GM19455 (cell line): ENCODE measurements at regions not wholly inside any gene's neighbourhood (a gene's known extent, or its start where the extent isn't known, plus 50 kb on each side); places are given as distances from the start of the nearest gene placed in this dataset.
"Not testable (repeated sequence)": the region's sequence is repeated elsewhere in the genome, so short reads cannot be mapped to it uniquely, and the experiment has no call there.

Experiments used
- ATAC-seq: cut with Tn5 transposase; IDR thresholded peaks from one replicate; pipeline ENCODE4 v1.9.1; 2021; ENCODE audit not compliant: unreplicated experiment

- ATAC-seq, result no peak
Measured at GRCh38 chr11:106480581-106481190, 403.2 kb downstream of the AASDHPPT start.

- no peak for ATAC-seq
Measured at GRCh38 chr11:106482917-106483785, 405.7 kb downstream of the AASDHPPT start.

- no peak for ATAC-seq
Measured at GRCh38 chr11:106491751-106492150, 414.3 kb downstream of the AASDHPPT start.

- ATAC-seq, result no peak
Measured at GRCh38 chr11:106493751-106494150, 416.3 kb downstream of the AASDHPPT start.

GRCh38 chr11:106495046-106495445, 417.6 kb downstream of the AASDHPPT start:
- no peak for ATAC-seq

GRCh38 chr11:106496677-106497076, 419.2 kb downstream of the AASDHPPT start:
- ATAC-seq, result no peak

- no peak for ATAC-seq
Measured at GRCh38 chr11:106497321-106497720, 419.9 kb downstream of the AASDHPPT start.

- no peak for ATAC-seq
Measured at GRCh38 chr11:106497822-106498221, 420.4 kb downstream of the AASDHPPT start.

GRCh38 chr11:106503901-106504300, 426.4 kb downstream of the AASDHPPT start:
- ATAC-seq, result no peak

GRCh38 chr11:106507645-106508306, 430.3 kb downstream of the AASDHPPT start:
- ATAC-seq, result no peak

GRCh38 chr11:106514706-106515105, 437.2 kb downstream of the AASDHPPT start:
- ATAC-seq, result no peak

- ATAC-seq, result no peak
Measured at GRCh38 chr11:106517426-106517825, 440.0 kb downstream of the AASDHPPT start.

GRCh38 chr11:106520146-106520912, 442.9 kb downstream of the AASDHPPT start:
- no peak for ATAC-seq

- no peak for ATAC-seq
Measured at GRCh38 chr11:106520920-106521319, 443.5 kb downstream of the AASDHPPT start.

GRCh38 chr11:106523171-106523570, 445.7 kb downstream of the AASDHPPT start:
- no peak for ATAC-seq

GRCh38 chr11:106523921-106524320, 446.5 kb downstream of the AASDHPPT start:
- ATAC-seq, result no peak

GRCh38 chr11:106524436-106524835, 447.0 kb downstream of the AASDHPPT start:
- ATAC-seq, result no peak

GRCh38 chr11:106531648-106532047, 454.2 kb downstream of the AASDHPPT start:
- not testable (repeated sequence) for ATAC-seq

GRCh38 chr11:106533046-106533445, 455.6 kb downstream of the AASDHPPT start:
- no peak for ATAC-seq

GRCh38 chr11:106540001-106540400, 462.5 kb downstream of the AASDHPPT start:
- ATAC-seq, result no peak

GRCh38 chr11:106548406-106548805, 469.9 kb downstream of the GUCY1A2 start:
- ATAC-seq, result no peak
